ENCODE measurements at regions not wholly inside any gene's neighbourhood (a gene's known extent, or its start where the extent isn't known, plus 50 kb on each side); places are given as distances from the start of the nearest gene placed in this dataset.

GRCh38 chrX:128616933-128617332 lies 564.7 kb upstream of the ACTRT1 start:
- no peak for TF ChIP-seq POLR2A (IDR thresholded peaks at IDR 0.05)
- no peak for TF ChIP-seq CTCF (IDR thresholded peaks at IDR 0.05)

All from prostate gland (tissue), 2 donors.